B cell (primary cell): ENCODE measurements at regions not wholly inside any gene's neighbourhood (a gene's known extent, or its start where the extent isn't known, plus 50 kb on each side); places are given as distances from the start of the nearest gene placed in this dataset.

Source experiments
- ATAC-seq: fragments of 200-7000 bp; cut with Tn5 transposase; one replicate; pipeline ENCODE4 v1.10.0; 2021; ENCODE audit warnings: low read depth, mild to moderate bottlenecking, moderate number of reproducible peaks, moderate library complexity
- CTCF ChIA-PET: fragments of 350-600 bp; sonication (Branson Sonifier 250); formaldehyde crosslinking; loops from one replicate; lab custom pipeline; 2021; ENCODE audit warnings: antibody characterized with exemption, inconsistent platforms; lab: Charles Lee
- POLR2A ChIA-PET: fragments of 350-600 bp; sonication (Branson Sonifier 250); formaldehyde crosslinking; loops from one replicate; lab custom pipeline; 2021; ENCODE audit warnings: antibody characterized with exemption; lab: Charles Lee
- DNase-seq: peaks from one replicate; pipeline ENCODE4 v3.0.0; 2013
- H2AFZ ChIP-seq: 2 replicates; pipeline ENCODE4 v1.6.1; 2012; ENCODE audit warnings: mild to moderate bottlenecking, low read depth, low read length; ENCODE audit not compliant: insufficient read depth, poor library complexity, severe bottlenecking
- H3K27ac ChIP-seq, 2 donors: 1 replicate in 1 of 2; 2 replicates in 1 of 2; pipeline ENCODE4 v1.5.1; 2012 to 2013; ENCODE audit warnings: low read length in 2 of 2, mild to moderate bottlenecking in 2 of 2, moderate library complexity in 1 of 2
- H3K27me3 ChIP-seq, 4 experiments: fragments of 200-600 bp in 1 of 4; sonication (generic) in 1 of 4; replicated peaks in 1 of 4; 1 replicate in 2 of 4; 2 replicates in 2 of 4; pipeline versions ENCODE4 v1.6.1 to v1.7.0; 2013 to 2016; ENCODE audit warnings: low read length in 3 of 4, mild to moderate bottlenecking in 2 of 4, mixed read lengths in 1 of 4, moderate library complexity in 1 of 4; ENCODE audit not compliant: insufficient read depth in 4 of 4, control insufficient read depth in 3 of 4; ENCODE audit errors: control extremely low read depth in 1 of 4
- H3K36me3 ChIP-seq, 2 experiments: replicated peaks in 1 of 2; 1 replicate in 1 of 2; 2 replicates in 1 of 2; pipeline versions ENCODE4 v1.6.1 to v1.7.1; 2013; ENCODE audit warnings: low read length in 1 of 2; ENCODE audit not compliant: insufficient read depth in 2 of 2, control insufficient read depth in 1 of 2; ENCODE audit errors: control extremely low read depth in 1 of 2, extremely low read depth in 1 of 2
- H3K4me1 ChIP-seq, 2 donors: fragments of 200-600 bp in 1 of 2; sonication (generic) in 1 of 2; 1 replicate in 1 of 2; 2 replicates in 1 of 2; pipeline versions ENCODE4 v1.5.1 to v1.6.1; 2013 to 2017; ENCODE audit warnings: low read length in 2 of 2; ENCODE audit not compliant: control insufficient read depth in 2 of 2, insufficient read depth in 2 of 2
- H3K4me2 ChIP-seq: replicated peaks from 2 replicates; pipeline ENCODE3; 2012; ENCODE audit warnings: mild to moderate bottlenecking, low read depth, low read length; ENCODE audit not compliant: poor library complexity, severe bottlenecking
- H3K4me3 ChIP-seq, 5 experiments: fragments of 200-600 bp in 1 of 5; sonication (generic) in 1 of 5; 1 replicate in 3 of 5; 2 replicates in 2 of 5; pipeline versions ENCODE4 v1.5.1 to v1.7.0; 2011 to 2016; ENCODE audit warnings: low read length in 4 of 5, mild to moderate bottlenecking in 4 of 5, low read depth in 2 of 5, control low read depth in 1 of 5, moderate library complexity in 1 of 5; ENCODE audit not compliant: insufficient read depth in 1 of 5; ENCODE audit errors: control extremely low read depth in 1 of 5, extremely low read depth in 1 of 5
- H3K79me2 ChIP-seq: fragments of 200-600 bp; sonication (generic); one replicate; pipeline ENCODE4 v1.6.0; 2016; ENCODE audit warnings: low read length; ENCODE audit not compliant: control insufficient read depth, insufficient read depth
- H3K9ac ChIP-seq: fragments of 200-600 bp; sonication (generic); 2 replicates; pipeline ENCODE4 v1.6.1; 2017; ENCODE audit warnings: mild to moderate bottlenecking, low read length, moderate library complexity
- H3K9me3 ChIP-seq, 3 donors: one replicate each; pipeline versions ENCODE4 v1.6.1 to v1.7.1; 2013; ENCODE audit warnings: low read length in 2 of 3; ENCODE audit not compliant: control insufficient read depth in 2 of 3, insufficient read depth in 1 of 3; ENCODE audit errors: control extremely low read depth in 1 of 3
- H4K20me1 ChIP-seq: 2 replicates; pipeline ENCODE4 v1.6.0; 2012; ENCODE audit warnings: mild to moderate bottlenecking, low read length; ENCODE audit not compliant: insufficient read depth, control insufficient read depth, poor library complexity, severe bottlenecking
- H3K27ac Mint-ChIP-seq: one replicate; pipeline ENCODE4 v1.8.0; 2021; ENCODE audit warnings: mixed read lengths
- H3K27me3 Mint-ChIP-seq: one replicate; pipeline ENCODE4 v1.8.0; 2021; ENCODE audit warnings: mixed read lengths
- H3K4me1 Mint-ChIP-seq: one replicate; pipeline ENCODE4 v1.8.0; 2021; ENCODE audit warnings: mixed read lengths
- H3K4me3 Mint-ChIP-seq: one replicate; pipeline ENCODE4 v1.8.0; 2021; ENCODE audit warnings: mixed read lengths
- H3K9me3 Mint-ChIP-seq: one replicate; pipeline ENCODE4 v1.8.0; 2022; ENCODE audit warnings: mixed read lengths; ENCODE audit not compliant: insufficient read depth
- EZH2 ChIP-seq: IDR thresholded peaks from 2 replicates; pipeline ENCODE4 v1.6.1; 2012; ENCODE audit warnings: borderline replicate concordance, low read depth, mild to moderate bottlenecking, moderate library complexity, low read length; ENCODE audit not compliant: insufficient read depth, poor library complexity, severe bottlenecking
- WGBS: methylation state at CpG from one replicate; pipeline ENCODE4 v1.1.5; 2013; ENCODE audit warnings: missing lambda C conversion rate; ENCODE audit not compliant: insufficient coverage; 5-methylcytosine and 5-hydroxymethylcytosine counted together
- intact Hi-C: fragments of 100-400 bp; cut with micrococcal nuclease; formaldehyde crosslinking; loops from one replicate; pipeline ENCODE4 v1.10.0; 2022
- TF ChIP-seq, protein P1 (sequence below): fragments of 200-600 bp; IDR thresholded peaks from one replicate; pipeline ENCODE4 v1.8.0; 2022; ENCODE audit warnings: antibody characterized with exemption, mild to moderate bottlenecking

DNA sequence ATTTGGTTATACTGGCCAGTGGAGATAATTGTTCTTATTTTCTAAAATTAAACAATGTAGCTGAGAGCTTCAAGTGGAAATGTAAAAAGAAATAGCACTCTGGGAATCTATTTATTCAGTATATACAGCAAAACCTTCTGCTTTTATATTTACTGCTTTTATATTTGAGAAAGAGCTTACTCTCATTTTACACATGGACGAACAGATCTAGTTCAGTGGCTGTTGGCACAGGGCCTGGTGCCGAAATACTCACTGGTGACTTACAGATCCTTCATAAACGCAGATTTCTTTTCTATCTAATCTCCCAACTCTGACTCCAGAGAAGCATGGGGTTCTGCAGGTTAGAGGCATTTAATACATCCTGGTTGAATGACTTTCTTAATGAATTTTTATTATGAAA lies 266.2 kb downstream of the ASXL3 start:
- H3K4me3 ChIP-seq = no peak overlapping the region
- no peaks in the 10 kb centered on the region for H3K9me3 ChIP-seq
- H4K20me1 ChIP-seq = no peaks in the 10 kb centered on the region
- H3K27ac ChIP-seq = no peak overlapping the region
- no peaks in the 10 kb centered on the region for H3K4me1 Mint-ChIP-seq
- H3K4me3 Mint-ChIP-seq = no peak overlapping the region
- no peaks in the 10 kb centered on the region for H3K4me1 ChIP-seq
- no peak overlapping the region for H3K27ac Mint-ChIP-seq
- ChIA-PET CTCF (no interaction called here), POLR2A (no interaction called here)
- H3K79me2 ChIP-seq = no peaks in the 10 kb centered on the region
- H3K27me3 ChIP-seq = no peaks in the 10 kb centered on the region
- intact Hi-C loops = no loop called here
- no peaks in the 10 kb centered on the region for H3K36me3 ChIP-seq
- no peaks in the 10 kb centered on the region for H3K9me3 Mint-ChIP-seq
- TF ChIP-seq, protein P1, sequence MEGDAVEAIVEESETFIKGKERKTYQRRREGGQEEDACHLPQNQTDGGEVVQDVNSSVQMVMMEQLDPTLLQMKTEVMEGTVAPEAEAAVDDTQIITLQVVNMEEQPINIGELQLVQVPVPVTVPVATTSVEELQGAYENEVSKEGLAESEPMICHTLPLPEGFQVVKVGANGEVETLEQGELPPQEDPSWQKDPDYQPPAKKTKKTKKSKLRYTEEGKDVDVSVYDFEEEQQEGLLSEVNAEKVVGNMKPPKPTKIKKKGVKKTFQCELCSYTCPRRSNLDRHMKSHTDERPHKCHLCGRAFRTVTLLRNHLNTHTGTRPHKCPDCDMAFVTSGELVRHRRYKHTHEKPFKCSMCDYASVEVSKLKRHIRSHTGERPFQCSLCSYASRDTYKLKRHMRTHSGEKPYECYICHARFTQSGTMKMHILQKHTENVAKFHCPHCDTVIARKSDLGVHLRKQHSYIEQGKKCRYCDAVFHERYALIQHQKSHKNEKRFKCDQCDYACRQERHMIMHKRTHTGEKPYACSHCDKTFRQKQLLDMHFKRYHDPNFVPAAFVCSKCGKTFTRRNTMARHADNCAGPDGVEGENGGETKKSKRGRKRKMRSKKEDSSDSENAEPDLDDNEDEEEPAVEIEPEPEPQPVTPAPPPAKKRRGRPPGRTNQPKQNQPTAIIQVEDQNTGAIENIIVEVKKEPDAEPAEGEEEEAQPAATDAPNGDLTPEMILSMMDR = no peak
- TF ChIP-seq EZH2 = no peak
- no peak overlapping the region for H2AFZ ChIP-seq
- no peak overlapping the region for H3K9ac ChIP-seq
- no peaks in the 10 kb centered on the region for H3K27me3 Mint-ChIP-seq
- DNase-seq (no peak), ATAC-seq (no peak)
- no peak overlapping the region for H3K4me2 ChIP-seq
- no CpG with 5 or more reads among the region's 3 CpGs for WGBS

DNA sequence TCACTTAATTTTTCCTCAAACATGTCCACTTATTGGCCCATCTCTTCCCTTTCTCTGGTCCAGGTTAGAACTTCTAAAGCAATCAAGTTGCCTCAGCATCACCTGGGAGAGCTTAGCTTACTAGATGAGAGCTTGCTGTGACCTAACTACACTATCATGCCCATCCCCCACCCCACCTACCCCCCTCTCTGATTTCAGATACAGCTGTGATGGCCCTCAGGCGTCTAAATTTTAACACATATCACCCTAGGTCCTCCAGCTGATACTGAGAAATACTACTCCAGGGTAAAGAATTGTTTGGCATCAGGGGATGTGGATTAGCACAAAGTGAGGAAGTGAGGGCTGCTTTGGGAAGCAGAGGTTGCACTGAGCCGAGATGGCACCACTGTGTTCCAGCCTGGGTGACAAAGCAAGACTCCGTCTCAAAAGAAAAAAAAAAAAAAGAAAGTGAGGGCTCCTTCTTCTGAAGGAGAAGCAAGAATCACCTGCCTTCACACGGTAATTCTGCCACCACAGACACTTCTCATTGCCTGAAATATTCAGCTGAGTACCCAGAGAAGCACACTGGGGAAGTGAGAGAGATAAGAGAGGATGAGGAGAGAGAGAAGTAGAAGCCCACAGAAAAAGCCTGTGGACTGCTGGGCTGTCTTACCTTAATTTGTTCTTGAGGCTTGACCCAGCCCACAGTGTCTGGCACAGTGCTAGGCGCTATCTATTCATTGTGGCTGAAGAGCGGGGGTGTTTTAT lies 263.4 kb downstream of the ASXL3 start:
- intact Hi-C loops = no loop called here
- H3K4me1 ChIP-seq = no peaks in the 10 kb centered on the region
- DNase-seq = no peak
- no peaks in the 10 kb centered on the region for H3K9me3 ChIP-seq
- CTCF ChIA-PET = no interaction called here
- no peaks in the 10 kb centered on the region for H3K79me2 ChIP-seq
- H3K27me3 ChIP-seq = no peaks in the 10 kb centered on the region
- Mint-ChIP-seq H3K4me3 (no peak overlapping the region), H3K9me3 (no peaks in the 10 kb centered on the region), H3K4me1 (no peaks in the 10 kb centered on the region), H3K27ac (no peak overlapping the region), H3K27me3 (no peaks in the 10 kb centered on the region)
- H2AFZ ChIP-seq = no peak overlapping the region
- H3K4me3 ChIP-seq = no peak overlapping the region
- H3K4me2 ChIP-seq = no peak overlapping the region
- no peak for ATAC-seq
- H4K20me1 ChIP-seq = no peaks in the 10 kb centered on the region
- H3K27ac ChIP-seq = no peak overlapping the region
- POLR2A ChIA-PET = no interaction called here
- no peak for TF ChIP-seq EZH2
- TF ChIP-seq, protein P1 = no peak
- no peak overlapping the region for H3K9ac ChIP-seq
- WGBS = no CpG with 5 or more reads among the region's 6 CpGs
- H3K36me3 ChIP-seq = no peaks in the 10 kb centered on the region
